ENCODE measurements at regions not wholly inside any gene's neighbourhood (a gene's known extent, or its start where the extent isn't known, plus 50 kb on each side); places are given as distances from the start of the nearest gene placed in this dataset.

- no peak for DNase-seq
- Histone ChIP-seq H3K79me2 (ENCODE audit: insufficient read depth, low read length) (no peaks in the 10 kb centered on the region), H3K4me1 (ENCODE audit: control insufficient read depth in 1 of 2, insufficient read depth in 2 of 2, low read length in 2 of 2) (no peaks in the 10 kb centered on the region), H3K4me2 (replicated peaks; ENCODE audit: extremely low read depth, low read length, poor library complexity, severe bottlenecking) (no peak overlapping the region), H3K27me3 (ENCODE audit: control insufficient read depth in 2 of 2, insufficient read depth in 2 of 2, low read length in 2 of 2) (no peaks in the 10 kb centered on the region), H3K9ac (ENCODE audit: insufficient read depth, low read length, poor library complexity, severe bottlenecking) (no peak overlapping the region), H3K36me3 (replicated peaks in 1 of 2; ENCODE audit: control insufficient read depth in 1 of 2, insufficient read depth in 2 of 2, low read length in 2 of 2) (no peaks in the 10 kb centered on the region), H3K4me3 (replicated peaks in 1 of 3; ENCODE audit: low read depth in 2 of 3, low read length in 3 of 3) (no peak overlapping the region), H4K20me1 (ENCODE audit: insufficient read depth, low read length) (no peaks in the 10 kb centered on the region), H3K9me3 (replicated peaks in 1 of 2; ENCODE audit: control insufficient read depth in 1 of 2, insufficient read depth in 1 of 2, low read length in 2 of 2) (no peaks in the 10 kb centered on the region), H3K27ac (ENCODE audit: low read depth in 1 of 2, low read length in 2 of 2) (no peak overlapping the region), H2AFZ (ENCODE audit: insufficient read depth, low read depth, low read length, poor library complexity, severe bottlenecking) (no peak overlapping the region)
- TF ChIP-seq CTCF (IDR thresholded peaks at IDR 0.05): no peak
- Mint-ChIP-seq H3K36me3 (no peaks in the 10 kb centered on the region), H3K27ac (no peak overlapping the region), H3K9me3 (peaks cover 0 to 5% (median 0%) of the 10 kb centered on the region in 7 donors), H3K4me3 (no peak overlapping the region), H3K4me1 (no peaks in the 10 kb centered on the region), H3K27me3 (ENCODE audit: low read depth in 3 of 3) (peaks cover 2 to 7% (median 5%) of the 10 kb centered on the region in 3 donors)
- 91% methylated on average over 4 of the region's 4 CpGs for WGBS (ENCODE audit: insufficient coverage)
- intact Hi-C loops (cut with micrococcal nuclease): no loop called here
Observed at GRCh38 chr12:94745562-94745961, 95.2 kb upstream of the TMCC3 start.

DNA sequence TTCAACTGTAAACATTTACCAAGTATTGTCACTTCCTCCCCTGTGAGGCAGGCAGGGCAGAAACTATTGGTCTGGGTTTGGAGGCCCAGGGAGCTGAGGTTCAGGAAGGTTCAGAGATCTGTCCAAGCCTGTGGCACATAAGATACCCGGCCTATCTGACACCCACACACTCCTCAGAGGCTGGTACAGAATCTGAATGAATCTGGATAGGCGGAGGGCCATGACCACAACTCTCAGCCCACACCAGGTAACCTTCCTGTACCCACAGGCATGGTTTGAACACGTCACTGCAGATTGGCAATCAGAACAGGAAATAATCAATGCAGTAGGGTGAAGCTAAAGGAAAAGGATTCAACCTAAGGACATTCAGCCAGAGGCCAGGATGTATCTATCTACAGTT, 92.8 kb upstream of the TMCC3 start:
- TF ChIP-seq CTCF (IDR thresholded peaks at IDR 0.05): no peak
- Mint-ChIP-seq H3K27me3 (ENCODE audit: low read depth in 3 of 3) (peaks cover 5 to 9% (median 8%) of the 10 kb centered on the region in 3 donors), H3K9me3 (peaks cover 0 to 3% (median 0%) of the 10 kb centered on the region in 7 donors), H3K36me3 (no peaks in the 10 kb centered on the region), H3K4me3 (no peak overlapping the region), H3K27ac (no peak overlapping the region), H3K4me1 (no peaks in the 10 kb centered on the region)
- Histone ChIP-seq H3K79me2 (ENCODE audit: insufficient read depth, low read length) (no peaks in the 10 kb centered on the region), H3K9ac (ENCODE audit: insufficient read depth, low read length, poor library complexity, severe bottlenecking) (no peak overlapping the region), H3K4me2 (replicated peaks; ENCODE audit: extremely low read depth, low read length, poor library complexity, severe bottlenecking) (no peak overlapping the region), H3K27ac (ENCODE audit: low read depth in 1 of 2, low read length in 2 of 2) (no peak overlapping the region), H4K20me1 (ENCODE audit: insufficient read depth, low read length) (no peaks in the 10 kb centered on the region), H3K36me3 (replicated peaks in 1 of 2; ENCODE audit: control insufficient read depth in 1 of 2, insufficient read depth in 2 of 2, low read length in 2 of 2) (no peaks in the 10 kb centered on the region), H3K4me3 (replicated peaks in 1 of 3; ENCODE audit: low read depth in 2 of 3, low read length in 3 of 3) (no peak overlapping the region), H3K4me1 (ENCODE audit: control insufficient read depth in 1 of 2, insufficient read depth in 2 of 2, low read length in 2 of 2) (no peaks in the 10 kb centered on the region), H2AFZ (ENCODE audit: insufficient read depth, low read depth, low read length, poor library complexity, severe bottlenecking) (no peak overlapping the region), H3K27me3 (ENCODE audit: control insufficient read depth in 2 of 2, insufficient read depth in 2 of 2, low read length in 2 of 2) (no peaks in the 10 kb centered on the region), H3K9me3 (replicated peaks in 1 of 2; ENCODE audit: control insufficient read depth in 1 of 2, insufficient read depth in 1 of 2, low read length in 2 of 2) (no peaks in the 10 kb centered on the region)
- intact Hi-C loops (cut with micrococcal nuclease): no loop called here
- 81% methylated on average over 2 of the region's 3 CpGs for WGBS (ENCODE audit: insufficient coverage)
- DNase-seq: no peak

Measured in CD14-positive monocyte (primary cell).